CD14-positive monocyte (primary cell): ENCODE measurements at regions not wholly inside any gene's neighbourhood (a gene's known extent, or its start where the extent isn't known, plus 50 kb on each side); places are given as distances from the start of the nearest gene placed in this dataset.

Experiments used
- DNase-seq, 3 donors: peaks; one replicate each; pipeline ENCODE4 v3.0.0-alpha.2; 2011 to 2022
- H2AFZ ChIP-seq: 2 replicates; pipeline ENCODE4 v1.6.0; 2012; ENCODE audit warnings: mild to moderate bottlenecking, low read depth, low read length, inconsistent platforms; ENCODE audit not compliant: insufficient read depth, poor library complexity, severe bottlenecking
- H3K27ac ChIP-seq, 2 donors: 1 replicate in 1 of 2; 2 replicates in 1 of 2; pipeline ENCODE4 v1.5.1; 2012 to 2013; ENCODE audit warnings: low read length in 2 of 2, control low read depth in 1 of 2, inconsistent platforms in 1 of 2, low read depth in 1 of 2, mild to moderate bottlenecking in 1 of 2
- H3K27me3 ChIP-seq, 2 donors: one replicate each; pipeline versions ENCODE4 v1.6.0 to v1.6.1; 2011 to 2013; ENCODE audit warnings: low read length in 2 of 2; ENCODE audit not compliant: control insufficient read depth in 2 of 2, insufficient read depth in 2 of 2
- H3K36me3 ChIP-seq, 2 donors: replicated peaks in 1 of 2; 1 replicate in 1 of 2; 2 replicates in 1 of 2; pipeline versions ENCODE4 v1.5.1 to v1.6.1; 2012 to 2013; ENCODE audit warnings: low read length in 2 of 2, control low read depth in 1 of 2, inconsistent platforms in 1 of 2, mild to moderate bottlenecking in 1 of 2; ENCODE audit not compliant: insufficient read depth in 2 of 2, control insufficient read depth in 1 of 2
- H3K4me1 ChIP-seq, 2 donors: 1 replicate in 1 of 2; 2 replicates in 1 of 2; pipeline versions ENCODE4 v1.5.1 to v1.6.1; 2012 to 2013; ENCODE audit warnings: low read length in 2 of 2, control low read depth in 1 of 2, inconsistent platforms in 1 of 2, mild to moderate bottlenecking in 1 of 2, moderate library complexity in 1 of 2; ENCODE audit not compliant: insufficient read depth in 2 of 2, control insufficient read depth in 1 of 2
- H3K4me2 ChIP-seq: replicated peaks from 2 replicates; pipeline ENCODE3; 2012; ENCODE audit warnings: low read length, moderate library complexity, mild to moderate bottlenecking; ENCODE audit not compliant: poor library complexity, severe bottlenecking; ENCODE audit errors: extremely low read depth
- H3K4me3 ChIP-seq, 3 experiments: fragments of 200-600 bp in 1 of 3; sonication (generic) in 1 of 3; replicated peaks in 1 of 3; 1 replicate in 2 of 3; 2 replicates in 1 of 3; pipeline ENCODE4 v1.5.1; 2011 to 2013; ENCODE audit warnings: low read length in 3 of 3, mild to moderate bottlenecking in 3 of 3, control low read depth in 2 of 3, low read depth in 2 of 3, inconsistent platforms in 1 of 3, moderate library complexity in 1 of 3
- H3K79me2 ChIP-seq: 2 replicates; pipeline ENCODE4 v1.6.0; 2012; ENCODE audit warnings: mild to moderate bottlenecking, control low read depth, inconsistent platforms, low read length, moderate library complexity; ENCODE audit not compliant: insufficient read depth
- H3K9ac ChIP-seq: 2 replicates; pipeline ENCODE4 v1.6.0; 2017; ENCODE audit warnings: low read length, mild to moderate bottlenecking; ENCODE audit not compliant: insufficient read depth, poor library complexity, severe bottlenecking
- H3K9me3 ChIP-seq, 2 donors: replicated peaks in 1 of 2; 1 replicate in 1 of 2; 2 replicates in 1 of 2; pipeline versions ENCODE4 v1.5.1 to v1.6.1; 2012 to 2013; ENCODE audit warnings: low read length in 2 of 2, control low read depth in 1 of 2; ENCODE audit not compliant: control insufficient read depth in 1 of 2, insufficient read depth in 1 of 2
- H4K20me1 ChIP-seq: 2 replicates; pipeline ENCODE4 v1.6.0; 2012; ENCODE audit warnings: mild to moderate bottlenecking, low read length, control low read depth, moderate library complexity; ENCODE audit not compliant: insufficient read depth
- H3K27ac Mint-ChIP-seq, 7 donors: one replicate each; pipeline ENCODE4 v1.8.0; 2020; ENCODE audit warnings: mild to moderate bottlenecking in 7 of 7, mixed read lengths in 7 of 7, moderate library complexity in 6 of 7, inconsistent platforms in 2 of 7
- H3K27me3 Mint-ChIP-seq, 3 donors: one replicate each; pipeline ENCODE4 v1.8.0; 2021 to 2022; ENCODE audit warnings: low read depth in 3 of 3, mild to moderate bottlenecking in 3 of 3, mixed read lengths in 3 of 3, moderate library complexity in 3 of 3, inconsistent platforms in 1 of 3
- H3K36me3 Mint-ChIP-seq, 2 donors: one replicate each; pipeline ENCODE4 v1.8.0; 2020; ENCODE audit warnings: mixed read lengths in 2 of 2, inconsistent platforms in 1 of 2, mild to moderate bottlenecking in 1 of 2
- H3K4me1 Mint-ChIP-seq: one replicate; pipeline ENCODE4 v1.8.0; 2020; ENCODE audit warnings: mild to moderate bottlenecking, mixed read lengths
- H3K4me3 Mint-ChIP-seq, 2 donors: one replicate each; pipeline ENCODE4 v1.8.0; 2020; ENCODE audit warnings: mild to moderate bottlenecking in 2 of 2, mixed read lengths in 2 of 2, moderate library complexity in 1 of 2
- H3K9me3 Mint-ChIP-seq, 7 donors: one replicate each; pipeline ENCODE4 v1.8.0; 2020 to 2022; ENCODE audit warnings: mixed read lengths in 7 of 7, mild to moderate bottlenecking in 6 of 7, moderate library complexity in 6 of 7, inconsistent platforms in 2 of 7
- WGBS: methylation state at CpG from one replicate; pipeline ENCODE4 v1.1.5; 2013; ENCODE audit warnings: missing lambda C conversion rate; ENCODE audit not compliant: insufficient coverage; 5-methylcytosine and 5-hydroxymethylcytosine counted together
- intact Hi-C, 2 donors: fragments of 100-400 bp; cut with micrococcal nuclease; formaldehyde crosslinking; loops; one replicate each; pipeline versions ENCODE4 v1.15.0 to v1.15.1; 2023
- TF ChIP-seq, protein P1 (sequence below): fragments of 200-600 bp; IDR thresholded peaks from one replicate; pipeline ENCODE4 v1.8.0; 2022; ENCODE audit warnings: antibody characterized with exemption, mild to moderate bottlenecking

DNA sequence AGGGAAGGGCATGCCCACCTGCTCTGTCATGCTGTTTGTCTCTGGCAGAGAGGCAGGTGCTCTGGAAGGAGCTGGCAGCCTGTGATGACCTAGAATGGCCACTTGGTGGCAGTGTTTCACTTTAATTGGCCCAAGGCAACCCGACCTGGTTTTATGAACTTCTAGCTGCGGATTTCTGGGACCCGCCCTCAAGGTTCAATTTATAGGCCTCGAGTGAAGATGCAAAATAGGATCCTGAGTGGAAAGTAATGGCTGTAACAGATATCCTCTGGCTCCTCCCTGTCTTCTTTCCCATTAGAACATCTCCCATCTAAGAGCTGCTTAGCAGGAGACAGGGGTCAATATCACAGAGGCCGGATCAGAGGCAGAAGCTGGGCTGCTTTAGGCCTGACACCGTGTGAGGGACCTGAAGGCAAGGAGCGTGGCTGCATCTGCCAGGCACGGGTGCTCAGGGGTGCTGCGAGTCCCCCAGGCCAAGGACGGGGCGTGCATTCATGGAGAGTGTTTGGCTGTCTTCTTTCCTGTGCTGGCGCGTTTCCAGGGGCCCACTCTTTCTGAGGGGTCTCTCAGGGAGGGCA, 56.7 kb upstream of the SLC28A3 start:
- peak; percentile 43 to 70 (median 52) for DNase-seq
- Histone ChIP-seq H3K9me3 (peaks cover 0 to 3% of the 10 kb centered on the region in 2 donors), H3K9ac (no peak overlapping the region), H3K79me2 (no peaks in the 10 kb centered on the region), H4K20me1 (no peaks in the 10 kb centered on the region), H2AFZ (no peak overlapping the region), H3K27ac (no peak overlapping the region), H3K4me1 (peaks cover 12 to 14% of the 10 kb centered on the region in 2 donors), H3K4me3 (no peak overlapping the region), H3K4me2 (no peak overlapping the region), H3K36me3 (no peaks in the 10 kb centered on the region), H3K27me3 (no peaks in the 10 kb centered on the region)
- 75% methylated on average over 10 of the region's 13 CpGs for WGBS
- peaks cover 0 to 4% (median 3%) of the 10 kb centered on the region in 3 donors for H3K27me3 Mint-ChIP-seq
- H3K4me1 Mint-ChIP-seq = peaks cover 14% of the 10 kb centered on the region
- H3K27ac Mint-ChIP-seq = no peak overlapping the region
- H3K4me3 Mint-ChIP-seq = no peak overlapping the region
- H3K36me3 Mint-ChIP-seq = no peaks in the 10 kb centered on the region
- intact Hi-C loops = loop anchor here in 1 of 2 donors (10.0 kb wide), 2 partner anchors 1028 to 1208 kb away; no protein-coding TSS in a partner anchor
- TF ChIP-seq, protein P1, sequence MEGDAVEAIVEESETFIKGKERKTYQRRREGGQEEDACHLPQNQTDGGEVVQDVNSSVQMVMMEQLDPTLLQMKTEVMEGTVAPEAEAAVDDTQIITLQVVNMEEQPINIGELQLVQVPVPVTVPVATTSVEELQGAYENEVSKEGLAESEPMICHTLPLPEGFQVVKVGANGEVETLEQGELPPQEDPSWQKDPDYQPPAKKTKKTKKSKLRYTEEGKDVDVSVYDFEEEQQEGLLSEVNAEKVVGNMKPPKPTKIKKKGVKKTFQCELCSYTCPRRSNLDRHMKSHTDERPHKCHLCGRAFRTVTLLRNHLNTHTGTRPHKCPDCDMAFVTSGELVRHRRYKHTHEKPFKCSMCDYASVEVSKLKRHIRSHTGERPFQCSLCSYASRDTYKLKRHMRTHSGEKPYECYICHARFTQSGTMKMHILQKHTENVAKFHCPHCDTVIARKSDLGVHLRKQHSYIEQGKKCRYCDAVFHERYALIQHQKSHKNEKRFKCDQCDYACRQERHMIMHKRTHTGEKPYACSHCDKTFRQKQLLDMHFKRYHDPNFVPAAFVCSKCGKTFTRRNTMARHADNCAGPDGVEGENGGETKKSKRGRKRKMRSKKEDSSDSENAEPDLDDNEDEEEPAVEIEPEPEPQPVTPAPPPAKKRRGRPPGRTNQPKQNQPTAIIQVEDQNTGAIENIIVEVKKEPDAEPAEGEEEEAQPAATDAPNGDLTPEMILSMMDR = peak; percentile 96
- peaks cover 1 to 8% (median 4%) of the 10 kb centered on the region in 7 donors for H3K9me3 Mint-ChIP-seq

DNA sequence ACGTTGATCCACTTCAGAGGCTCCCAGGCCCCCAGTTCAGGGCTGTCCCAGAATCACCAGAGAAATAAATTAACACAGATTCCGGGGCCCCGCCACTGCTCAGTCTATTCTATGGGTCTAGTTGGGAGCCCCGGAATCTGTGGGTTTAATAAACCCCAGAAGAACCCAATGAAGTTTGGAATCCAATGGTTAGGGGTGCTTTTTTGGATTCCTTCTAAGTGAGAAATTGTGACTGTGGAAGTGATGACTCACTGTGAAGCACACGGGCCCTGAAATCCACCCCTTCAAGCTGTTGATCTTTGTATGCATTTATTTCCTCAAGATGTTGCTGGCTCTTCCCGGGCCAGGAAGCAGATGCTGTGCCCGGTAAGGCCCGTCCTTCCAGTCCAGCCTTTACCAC, 57.3 kb upstream of the SLC28A3 start:
- DNase-seq = no peak
- Mint-ChIP-seq H3K36me3 (no peaks in the 10 kb centered on the region), H3K4me3 (no peak overlapping the region), H3K27ac (no peak overlapping the region), H3K9me3 (peaks cover 1 to 10% (median 4%) of the 10 kb centered on the region in 7 donors), H3K4me1 (peaks cover 14% of the 10 kb centered on the region), H3K27me3 (peaks cover 0 to 4% (median 3%) of the 10 kb centered on the region in 3 donors)
- H3K4me2 ChIP-seq = no peak overlapping the region
- H3K9me3 ChIP-seq = peaks cover 0 to 3% of the 10 kb centered on the region in 2 donors
- H3K4me3 ChIP-seq = no peak overlapping the region
- H2AFZ ChIP-seq = no peak overlapping the region
- no peaks in the 10 kb centered on the region for H3K79me2 ChIP-seq
- peaks cover 12 to 14% of the 10 kb centered on the region in 2 donors for H3K4me1 ChIP-seq
- no peaks in the 10 kb centered on the region for H3K27me3 ChIP-seq
- intact Hi-C loops = loop anchor here in 1 of 2 donors (10.0 kb wide), 2 partner anchors 1027 to 1207 kb away; no protein-coding TSS in a partner anchor
- no peaks in the 10 kb centered on the region for H4K20me1 ChIP-seq
- H3K36me3 ChIP-seq = no peaks in the 10 kb centered on the region
- 100% methylated on average over 1 of the region's 8 CpGs for WGBS
- TF ChIP-seq, protein P1 = no peak
- no peak overlapping the region for H3K9ac ChIP-seq
- H3K27ac ChIP-seq = no peak overlapping the region
